ENCODE measurements at regions not wholly inside any gene's neighbourhood (a gene's known extent, or its start where the extent isn't known, plus 50 kb on each side); places are given as distances from the start of the nearest gene placed in this dataset.

GRCh38 chr15:26438718-26439117 is 334.1 kb downstream of the GABRB3 start:
- no peaks in the 10 kb centered on the region for H3K27me3 Mint-ChIP-seq
- peaks cover 7% of the 10 kb centered on the region for H3K9me3 Mint-ChIP-seq (ENCODE audit: insufficient read depth)
- H3K4me3 Mint-ChIP-seq = no peak overlapping the region

GRCh38 chr15:26438316-26438715 is 334.6 kb downstream of the GABRB3 start:
- H3K4me1 Mint-ChIP-seq = no peaks in the 10 kb centered on the region
- TF ChIP-seq EZH2 (IDR thresholded peaks at IDR 0.05; ENCODE audit: borderline replicate concordance, insufficient read depth, low read depth, low read length, poor library complexity, severe bottlenecking) (no peak), CTCF (IDR thresholded peaks at IDR 0.05) (no peak)

More at GRCh38 chr15:26438718-26439117, 334.1 kb downstream of the GABRB3 start:
- Histone ChIP-seq H3K27ac (ENCODE audit: low read length in 2 of 2) (no peak overlapping the region), H3K9ac (ENCODE audit: low read length) (no peak overlapping the region), H3K36me3 (replicated peaks in 1 of 2; ENCODE audit: control extremely low read depth in 1 of 2, control insufficient read depth in 1 of 2, extremely low read depth in 1 of 2, insufficient read depth in 2 of 2, low read length in 1 of 2) (no peaks in the 10 kb centered on the region), H3K27me3 (replicated peaks in 1 of 4; ENCODE audit: control extremely low read depth in 1 of 4, control insufficient read depth in 3 of 4, insufficient read depth in 4 of 4, low read length in 3 of 4) (no peaks in the 10 kb centered on the region), H3K79me2 (ENCODE audit: control insufficient read depth, insufficient read depth, low read length) (no peaks in the 10 kb centered on the region), H2AFZ (ENCODE audit: insufficient read depth, low read depth, low read length, poor library complexity, severe bottlenecking) (no peak overlapping the region), H3K4me2 (replicated peaks; ENCODE audit: low read depth, low read length, poor library complexity, severe bottlenecking) (no peak overlapping the region), H3K4me3 (ENCODE audit: control extremely low read depth in 1 of 5, extremely low read depth in 1 of 5, insufficient read depth in 1 of 5, low read depth in 2 of 5, low read length in 4 of 5) (no peak overlapping the region), H3K9me3 (ENCODE audit: control extremely low read depth in 1 of 3, control insufficient read depth in 2 of 3, insufficient read depth in 1 of 3, low read length in 2 of 3) (peaks cover 0 to 24% (median 0%) of the 10 kb centered on the region in 3 donors), H4K20me1 (ENCODE audit: control insufficient read depth, insufficient read depth, low read length, poor library complexity, severe bottlenecking) (no peaks in the 10 kb centered on the region), H3K4me1 (ENCODE audit: control insufficient read depth in 2 of 2, insufficient read depth in 2 of 2, low read length in 2 of 2) (no peaks in the 10 kb centered on the region)
- ATAC-seq (ENCODE audit: low read depth) (no peak), DNase-seq (no peak)
- TF ChIP-seq EZH2 (IDR thresholded peaks at IDR 0.05; ENCODE audit: borderline replicate concordance, insufficient read depth, low read depth, low read length, poor library complexity, severe bottlenecking) (no peak), CTCF (IDR thresholded peaks at IDR 0.05) (no peak)
- POLR2A ChIA-PET = no interaction called here
- no peak overlapping the region for H3K27ac Mint-ChIP-seq
- no peaks in the 10 kb centered on the region for H3K4me1 Mint-ChIP-seq
- intact Hi-C loops (cut with micrococcal nuclease) = no loop called here
- WGBS (ENCODE audit: insufficient coverage) = 92% methylated on average over 4 of the region's 6 CpGs
- CTCF ChIA-PET = no interaction called here

More at GRCh38 chr15:26438316-26438715, 334.6 kb downstream of the GABRB3 start:
- Histone ChIP-seq H3K4me1 (ENCODE audit: control insufficient read depth in 2 of 2, insufficient read depth in 2 of 2, low read length in 2 of 2) (no peaks in the 10 kb centered on the region), H3K27me3 (replicated peaks in 1 of 4; ENCODE audit: control extremely low read depth in 1 of 4, control insufficient read depth in 3 of 4, insufficient read depth in 4 of 4, low read length in 3 of 4) (no peaks in the 10 kb centered on the region), H3K36me3 (replicated peaks in 1 of 2; ENCODE audit: control extremely low read depth in 1 of 2, control insufficient read depth in 1 of 2, extremely low read depth in 1 of 2, insufficient read depth in 2 of 2, low read length in 1 of 2) (no peaks in the 10 kb centered on the region), H3K27ac (ENCODE audit: low read length in 2 of 2) (no peak overlapping the region), H4K20me1 (ENCODE audit: control insufficient read depth, insufficient read depth, low read length, poor library complexity, severe bottlenecking) (no peaks in the 10 kb centered on the region), H3K4me3 (ENCODE audit: control extremely low read depth in 1 of 5, extremely low read depth in 1 of 5, insufficient read depth in 1 of 5, low read depth in 2 of 5, low read length in 4 of 5) (no peak overlapping the region), H2AFZ (ENCODE audit: insufficient read depth, low read depth, low read length, poor library complexity, severe bottlenecking) (no peak overlapping the region), H3K4me2 (replicated peaks; ENCODE audit: low read depth, low read length, poor library complexity, severe bottlenecking) (no peak overlapping the region), H3K9me3 (ENCODE audit: control extremely low read depth in 1 of 3, control insufficient read depth in 2 of 3, insufficient read depth in 1 of 3, low read length in 2 of 3) (peaks cover 0 to 26% (median 0%) of the 10 kb centered on the region in 3 donors), H3K79me2 (ENCODE audit: control insufficient read depth, insufficient read depth, low read length) (no peaks in the 10 kb centered on the region), H3K9ac (ENCODE audit: low read length) (no peak overlapping the region)
- 72% methylated on average over 4 of the region's 4 CpGs for WGBS (ENCODE audit: insufficient coverage)
- POLR2A ChIA-PET = no interaction called here
- DNase-seq = no peak
- intact Hi-C loops (cut with micrococcal nuclease) = no loop called here
- Mint-ChIP-seq H3K9me3 (ENCODE audit: insufficient read depth) (peaks cover 7% of the 10 kb centered on the region), H3K27ac (no peak overlapping the region), H3K4me3 (no peak overlapping the region), H3K27me3 (no peaks in the 10 kb centered on the region)
- CTCF ChIA-PET = no interaction called here
- no peak for ATAC-seq (ENCODE audit: low read depth)
